Endothelial cell (in vitro differentiated cells): ENCODE measurements at regions not wholly inside any gene's neighbourhood (a gene's known extent, or its start where the extent isn't known, plus 50 kb on each side); places are given as distances from the start of the nearest gene placed in this dataset.
"Not testable (repeated sequence)": the region's sequence is repeated elsewhere in the genome, so short reads cannot be mapped to it uniquely, and the experiment has no call there.

Source experiments
- DNase-seq: peaks from one replicate; pipeline ENCODE4 v3.0.0; 2021; ENCODE audit warnings: low spot score
- H3K27ac Mint-ChIP-seq: one replicate; pipeline ENCODE4 v1.8.0; 2021; ENCODE audit warnings: mixed read lengths, inconsistent platforms; ENCODE audit not compliant: unreplicated experiment
- H3K27me3 Mint-ChIP-seq: one replicate; pipeline ENCODE4 v1.8.0; 2021; ENCODE audit warnings: mild to moderate bottlenecking, moderate library complexity, mixed read lengths, inconsistent platforms; ENCODE audit not compliant: unreplicated experiment
- H3K36me3 Mint-ChIP-seq: one replicate; pipeline ENCODE4 v1.8.0; 2021; ENCODE audit warnings: mild to moderate bottlenecking, low read depth, mixed read lengths, inconsistent platforms; ENCODE audit not compliant: unreplicated experiment
- H3K4me1 Mint-ChIP-seq: one replicate; pipeline ENCODE4 v1.8.0; 2021; ENCODE audit warnings: mild to moderate bottlenecking, mixed read lengths, inconsistent platforms; ENCODE audit not compliant: unreplicated experiment
- H3K4me3 Mint-ChIP-seq: one replicate; pipeline ENCODE4 v1.8.0; 2021; ENCODE audit warnings: mild to moderate bottlenecking, mixed read lengths, inconsistent platforms; ENCODE audit not compliant: unreplicated experiment
- H3K9me3 Mint-ChIP-seq: one replicate; pipeline ENCODE4 v1.8.0; 2021; ENCODE audit warnings: mixed read lengths, inconsistent platforms; ENCODE audit not compliant: unreplicated experiment
- CTCF ChIP-seq: fragments of 200-600 bp; sonication (generic); IDR thresholded peaks from one replicate; pipeline ENCODE4 v1.5.0; 2021; ENCODE audit warnings: antibody characterized with exemption; ENCODE audit not compliant: unreplicated experiment

GRCh38 chr13:109271555-109272541, 514.5 kb downstream of the IRS2 start:
- Mint-ChIP-seq H3K36me3 (peaks cover 6% of the 10 kb centered on the region), H3K27me3 (peaks cover 3% of the 10 kb centered on the region), H3K9me3 (no peaks in the 10 kb centered on the region), H3K4me1 (peaks cover 12% of the 10 kb centered on the region), H3K4me3 (no peak overlapping the region), H3K27ac (no peak overlapping the region)
- TF ChIP-seq CTCF = no peak
- no peak for DNase-seq

GRCh38 chr13:109271061-109271460, 515.3 kb downstream of the IRS2 start:
- H3K4me1 Mint-ChIP-seq = peaks cover 12% of the 10 kb centered on the region
- DNase-seq = no peak
- no peak for TF ChIP-seq CTCF
- no peak overlapping the region for H3K4me3 Mint-ChIP-seq
- no peak overlapping the region for H3K27ac Mint-ChIP-seq
- H3K36me3 Mint-ChIP-seq = peaks cover 6% of the 10 kb centered on the region
- H3K27me3 Mint-ChIP-seq = peaks cover 3% of the 10 kb centered on the region
- no peaks in the 10 kb centered on the region for H3K9me3 Mint-ChIP-seq

GRCh38 chr13:109269381-109269780, 517.0 kb downstream of the IRS2 start:
- DNase-seq, H3K9me3 Mint-ChIP-seq, H3K4me3 Mint-ChIP-seq, H3K27ac Mint-ChIP-seq, H3K36me3 Mint-ChIP-seq, H3K27me3 Mint-ChIP-seq: not testable (repeated sequence)
- H3K4me1 Mint-ChIP-seq = peaks cover 26% of the 10 kb centered on the region

- peak overlapping the region; percentile 54 for H3K27ac Mint-ChIP-seq
Observed at GRCh38 chr13:109268492-109268891, 517.9 kb downstream of the IRS2 start.

GRCh38 chr13:109267400-109267799, 519.0 kb downstream of the IRS2 start:
- H3K36me3 Mint-ChIP-seq, DNase-seq, H3K27me3 Mint-ChIP-seq, H3K4me3 Mint-ChIP-seq, H3K27ac Mint-ChIP-seq, H3K9me3 Mint-ChIP-seq: not testable (repeated sequence)
- peaks cover 33% of the 10 kb centered on the region for H3K4me1 Mint-ChIP-seq

More at GRCh38 chr13:109268492-109268891, 517.9 kb downstream of the IRS2 start:
- not testable (repeated sequence) for H3K36me3 Mint-ChIP-seq, H3K9me3 Mint-ChIP-seq, H3K27me3 Mint-ChIP-seq, H3K4me3 Mint-ChIP-seq, DNase-seq
- H3K4me1 Mint-ChIP-seq = peaks cover 33% of the 10 kb centered on the region

- H3K4me1 Mint-ChIP-seq = peaks cover 33% of the 10 kb centered on the region
- H3K27ac Mint-ChIP-seq = peak overlapping the region; percentile 48
- not testable (repeated sequence) for DNase-seq, H3K27me3 Mint-ChIP-seq, H3K36me3 Mint-ChIP-seq, H3K9me3 Mint-ChIP-seq
- H3K4me3 Mint-ChIP-seq = peak overlapping the region; percentile 1
Observed at GRCh38 chr13:109265438-109265742, 521.0 kb downstream of the IRS2 start.

GRCh38 chr13:109264603-109265437, 521.6 kb downstream of the IRS2 start:
- H3K4me3 Mint-ChIP-seq = peak overlapping the region; percentile 1
- not testable (repeated sequence) for H3K36me3 Mint-ChIP-seq, H3K9me3 Mint-ChIP-seq, H3K27me3 Mint-ChIP-seq
- peak overlapping the region; percentile 93 for H3K27ac Mint-ChIP-seq
- peak; percentile 42 for DNase-seq
- peaks cover 33% of the 10 kb centered on the region for H3K4me1 Mint-ChIP-seq

- not testable (repeated sequence) for H3K9me3 Mint-ChIP-seq, H3K4me1 Mint-ChIP-seq, DNase-seq, H3K27me3 Mint-ChIP-seq, H3K36me3 Mint-ChIP-seq, H3K27ac Mint-ChIP-seq, H3K4me3 Mint-ChIP-seq
Observed at GRCh38 chr13:109257761-109258157, 528.6 kb downstream of the IRS2 start.
